CD4-positive, alpha-beta T cell (primary cell): ENCODE measurements at regions not wholly inside any gene's neighbourhood (a gene's known extent, or its start where the extent isn't known, plus 50 kb on each side); places are given as distances from the start of the nearest gene placed in this dataset.

ENCODE experiments used
- ATAC-seq: fragments of 200-7000 bp; cut with Tn5 transposase; one replicate; pipeline ENCODE4 v1.10.0; 2022; ENCODE audit warnings: mild to moderate bottlenecking; ENCODE audit not compliant: poor library complexity
- CTCF ChIA-PET: fragments of 350-600 bp; sonication (Branson Sonifier 250); formaldehyde crosslinking; loops from one replicate; lab custom pipeline; 2021; ENCODE audit warnings: antibody characterized with exemption, inconsistent platforms; lab: Charles Lee
- POLR2A ChIA-PET: fragments of 350-600 bp; sonication (Branson Sonifier 250); formaldehyde crosslinking; loops from one replicate; lab custom pipeline; 2021; ENCODE audit warnings: antibody characterized with exemption, inconsistent platforms; lab: Charles Lee
- DNase-seq, 14 experiments: peaks; one replicate each; pipeline ENCODE4 v3.0.0-alpha.2; 2013 to 2020; ENCODE audit warnings: mixed read lengths in 2 of 14
- H3K27ac ChIP-seq, 2 donors: one replicate each; pipeline versions ENCODE4 v1.5.1 to v1.7.0; 2013; ENCODE audit warnings: low read length in 2 of 2, low read depth in 1 of 2, mild to moderate bottlenecking in 1 of 2
- H3K27me3 ChIP-seq, 2 experiments: 1 replicate in 1 of 2; 2 replicates in 1 of 2; pipeline versions ENCODE4 v1.6.1 to v1.7.0; 2013; ENCODE audit warnings: low read length in 2 of 2, control low read depth in 1 of 2, mild to moderate bottlenecking in 1 of 2, moderate library complexity in 1 of 2; ENCODE audit not compliant: insufficient read depth in 2 of 2, control insufficient read depth in 1 of 2
- H3K36me3 ChIP-seq: one replicate; pipeline ENCODE4 v1.6.1; 2013; ENCODE audit warnings: low read length, control low read depth; ENCODE audit not compliant: insufficient read depth
- H3K4me1 ChIP-seq: one replicate; pipeline ENCODE4 v1.6.1; 2013; ENCODE audit warnings: low read length, control low read depth; ENCODE audit not compliant: insufficient read depth
- H3K4me3 ChIP-seq: one replicate; pipeline ENCODE4 v1.5.1; 2013; ENCODE audit warnings: mild to moderate bottlenecking, low read length, moderate library complexity
- H3K9me3 ChIP-seq, 2 experiments: 1 replicate in 1 of 2; 2 replicates in 1 of 2; pipeline versions ENCODE4 v1.6.1 to v1.7.0; 2013; ENCODE audit warnings: low read length in 2 of 2, mild to moderate bottlenecking in 2 of 2, control low read depth in 1 of 2, moderate library complexity in 1 of 2; ENCODE audit not compliant: control insufficient read depth in 1 of 2, insufficient read depth in 1 of 2
- H3K27ac Mint-ChIP-seq: one replicate; pipeline ENCODE4 v1.8.0; 2020; ENCODE audit warnings: mixed read lengths
- H3K27me3 Mint-ChIP-seq: one replicate; pipeline ENCODE4 v1.8.0; 2021; ENCODE audit warnings: mixed read lengths
- H3K36me3 Mint-ChIP-seq: one replicate; pipeline ENCODE4 v1.8.0; 2021; ENCODE audit warnings: low read depth, mixed read lengths
- H3K4me1 Mint-ChIP-seq: one replicate; pipeline ENCODE4 v1.8.0; 2021; ENCODE audit warnings: low read depth, mixed read lengths
- H3K4me3 Mint-ChIP-seq: one replicate; pipeline ENCODE4 v1.8.0; 2020; ENCODE audit warnings: mild to moderate bottlenecking, mixed read lengths
- H3K9me3 Mint-ChIP-seq: one replicate; pipeline ENCODE4 v1.8.0; 2020; ENCODE audit warnings: mixed read lengths
- CTCF ChIP-seq: fragments of 200-600 bp; IDR thresholded peaks from one replicate; pipeline ENCODE4 v1.8.0; 2022; ENCODE audit warnings: antibody characterized with exemption, mild to moderate bottlenecking
- intact Hi-C, 2 experiments: fragments of 100-400 bp; cut with DNase I in 1 of 2; cut with micrococcal nuclease in 1 of 2; formaldehyde crosslinking; loops; one replicate each; pipeline versions ENCODE4 v1.15.1 to v1.9.0; 2023 to 2025; cut with DNase I, micrococcal nuclease

DNA sequence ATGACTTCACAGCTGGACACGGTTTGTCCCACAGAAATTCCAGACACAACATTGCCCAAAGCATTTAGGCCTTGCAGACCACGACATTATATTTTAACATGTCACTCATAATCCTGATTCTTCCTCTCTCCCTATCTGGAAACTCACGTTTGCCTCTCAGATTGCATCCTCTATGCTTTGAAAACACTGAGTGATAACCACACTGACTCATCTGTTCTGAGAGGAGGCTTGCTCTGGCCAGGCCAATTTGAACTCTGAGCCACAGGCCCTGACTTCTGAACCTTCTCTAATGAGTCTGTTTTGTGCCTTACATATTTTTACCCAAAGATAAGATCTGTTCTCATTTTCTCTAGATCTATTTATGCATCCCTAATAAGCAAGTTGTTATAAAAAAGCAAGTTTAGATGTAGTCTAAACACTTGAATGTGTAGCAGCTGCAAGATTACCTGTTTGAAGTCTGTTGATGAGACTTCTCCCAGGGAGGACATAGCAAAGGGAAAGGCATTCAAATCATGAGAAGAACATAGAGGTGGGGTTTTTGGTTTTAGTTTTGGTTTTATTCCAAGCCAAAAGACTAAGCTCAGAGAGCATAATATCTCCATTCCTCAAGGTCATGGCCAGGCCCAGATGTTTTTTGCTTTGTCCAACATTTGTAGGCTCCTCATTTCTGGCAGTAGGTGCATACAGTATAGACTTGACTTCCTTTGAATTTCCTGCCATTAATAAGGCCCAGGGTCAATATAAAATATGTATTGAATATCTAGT is 234.4 kb upstream of the LRTM1 start:
- H3K4me1 ChIP-seq, result no peaks in the 10 kb centered on the region
- DNase-seq, result no peak
- ChIA-PET POLR2A (no interaction called here), CTCF (no interaction called here)
- H3K9me3 ChIP-seq, result peaks cover 0 to 5% of the 10 kb centered on the region in 2 experiments
- no peaks in the 10 kb centered on the region for H3K36me3 ChIP-seq
- no peak overlapping the region for H3K27ac ChIP-seq
- peaks cover 3% of the 10 kb centered on the region for H3K9me3 Mint-ChIP-seq
- no peaks in the 10 kb centered on the region for H3K4me1 Mint-ChIP-seq
- H3K27me3 ChIP-seq, result no peaks in the 10 kb centered on the region
- no peaks in the 10 kb centered on the region for H3K27me3 Mint-ChIP-seq
- no peak for ATAC-seq
- H3K27ac Mint-ChIP-seq, result no peak overlapping the region
- no peak overlapping the region for H3K4me3 Mint-ChIP-seq
- intact Hi-C loops, result no loop called here
- H3K36me3 Mint-ChIP-seq, result no peaks in the 10 kb centered on the region
- TF ChIP-seq CTCF, result no peak
- no peak overlapping the region for H3K4me3 ChIP-seq

- Histone ChIP-seq H3K36me3 (no peaks in the 10 kb centered on the region), H3K4me1 (no peaks in the 10 kb centered on the region), H3K27me3 (no peaks in the 10 kb centered on the region), H3K4me3 (no peak overlapping the region), H3K9me3 (peaks cover 0 to 5% of the 10 kb centered on the region in 2 experiments), H3K27ac (no peak overlapping the region)
- CTCF ChIA-PET, result no interaction called here
- DNase-seq (no peak), ATAC-seq (no peak)
- intact Hi-C loops, result no loop called here
- POLR2A ChIA-PET, result no interaction called here
- Mint-ChIP-seq H3K27ac (no peak overlapping the region), H3K4me3 (no peak overlapping the region), H3K4me1 (no peaks in the 10 kb centered on the region), H3K36me3 (no peaks in the 10 kb centered on the region), H3K27me3 (no peaks in the 10 kb centered on the region), H3K9me3 (peaks cover 3% of the 10 kb centered on the region)
- no peak for TF ChIP-seq CTCF
These were observed 233.4 kb upstream of the LRTM1 start for GRCh38 chr3:55161231-55161630.

GRCh38 chr3:55160241-55160983 is 232.6 kb upstream of the LRTM1 start:
- Mint-ChIP-seq H3K36me3 (no peaks in the 10 kb centered on the region), H3K27me3 (no peaks in the 10 kb centered on the region), H3K27ac (no peak overlapping the region), H3K4me3 (no peak overlapping the region), H3K4me1 (no peaks in the 10 kb centered on the region), H3K9me3 (peaks cover 8% of the 10 kb centered on the region)
- H3K9me3 ChIP-seq, result peaks cover 0 to 5% of the 10 kb centered on the region in 2 experiments
- H3K36me3 ChIP-seq, result no peaks in the 10 kb centered on the region
- no peak for TF ChIP-seq CTCF
- intact Hi-C loops, result no loop called here
- POLR2A ChIA-PET, result no interaction called here
- no peak overlapping the region for H3K27ac ChIP-seq
- ATAC-seq (no peak), DNase-seq (peak in 2 of 14 experiments; percentile 3 to 18)
- CTCF ChIA-PET, result no interaction called here
- no peak overlapping the region for H3K4me3 ChIP-seq
- H3K4me1 ChIP-seq, result no peaks in the 10 kb centered on the region
- H3K27me3 ChIP-seq, result no peaks in the 10 kb centered on the region
